NCI-H2196 (cell line): ENCODE measurements at regions not wholly inside any gene's neighbourhood (a gene's known extent, or its start where the extent isn't known, plus 50 kb on each side); places are given as distances from the start of the nearest gene placed in this dataset.

Experiments used
- DNase-seq: peaks from one replicate; lab custom pipeline; 2025; ENCODE audit not compliant: unreplicated experiment; lab: John Stamatoyannopoulos, UW

- DNase-seq: no peak
Observed at GRCh38 chr16:9296271-9296590, 204.8 kb downstream of the HAPSTR1 start.

DNA sequence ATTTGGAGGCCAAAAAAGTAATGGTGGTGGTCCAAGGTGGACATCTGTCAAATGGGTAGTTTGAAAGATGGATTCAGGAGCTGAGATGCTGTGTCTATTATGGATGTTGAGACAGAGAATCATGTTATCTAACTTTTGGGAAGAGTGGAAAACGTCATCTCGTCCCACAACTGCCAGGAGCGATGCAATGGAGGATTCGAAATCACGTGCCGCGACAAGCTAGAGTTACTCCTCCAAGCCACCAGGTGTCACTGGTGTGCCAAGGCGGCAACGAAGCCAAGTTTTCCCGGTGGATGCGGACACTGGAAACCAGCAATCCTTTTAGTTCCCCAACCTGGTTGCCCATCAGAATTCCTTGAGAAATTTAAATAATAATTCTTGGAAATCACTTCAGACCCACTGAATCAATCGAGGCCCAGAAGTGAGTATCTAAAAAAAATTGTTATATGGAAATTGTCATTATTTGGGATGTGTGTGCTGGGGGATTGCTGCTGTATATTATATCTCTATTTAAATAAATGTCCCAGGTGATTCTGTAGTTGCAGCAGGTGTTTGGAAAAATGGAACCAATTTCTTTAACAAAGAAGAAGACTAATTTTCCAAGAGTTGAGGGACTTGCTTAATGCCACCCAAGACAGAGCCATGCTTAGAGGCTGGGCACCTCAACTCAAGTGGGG, 206.1 kb downstream of the HAPSTR1 start:
- peak; percentile 15 for DNase-seq

DNA sequence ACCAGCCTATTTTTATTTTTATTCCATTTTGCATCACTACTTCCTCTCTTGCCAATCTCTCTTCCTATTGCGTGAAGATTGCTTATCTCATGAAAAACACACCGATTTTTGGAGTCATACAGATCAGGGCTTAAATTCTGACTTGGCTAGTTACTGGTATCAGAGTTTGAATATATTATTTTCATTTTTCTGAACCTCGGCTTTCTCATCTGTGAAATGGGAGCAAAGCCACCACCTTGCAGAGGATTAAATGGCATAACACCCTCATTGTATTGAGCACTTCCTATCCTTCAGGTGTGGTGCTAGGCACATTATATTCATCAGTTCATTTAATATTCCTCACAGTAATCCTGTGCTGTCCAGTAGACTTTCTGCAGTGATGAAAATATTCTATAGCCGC, 208.8 kb downstream of the HAPSTR1 start:
- no peak for DNase-seq

GRCh38 chr16:9302072-9302471, 210.6 kb downstream of the HAPSTR1 start:
- no peak for DNase-seq

DNA sequence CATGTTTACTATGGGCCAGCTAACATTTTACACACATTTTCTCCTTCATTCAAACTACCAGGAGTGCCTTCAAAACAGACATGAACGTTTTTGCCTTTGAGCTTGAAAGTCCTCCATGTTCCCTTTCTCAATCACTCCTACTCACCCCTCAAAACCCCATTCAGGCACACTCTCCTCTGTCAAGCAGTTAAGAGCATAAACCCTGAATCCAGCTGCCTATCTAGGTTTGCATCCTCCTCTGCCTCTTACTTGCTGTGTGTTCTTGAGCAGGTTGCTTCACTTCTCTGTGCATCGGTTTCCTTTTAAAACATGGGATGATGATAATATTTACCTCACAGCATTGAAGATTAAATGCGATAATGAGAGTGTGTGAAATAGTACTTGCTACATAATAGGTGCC, 215.3 kb downstream of the HAPSTR1 start:
- no peak for DNase-seq

DNA sequence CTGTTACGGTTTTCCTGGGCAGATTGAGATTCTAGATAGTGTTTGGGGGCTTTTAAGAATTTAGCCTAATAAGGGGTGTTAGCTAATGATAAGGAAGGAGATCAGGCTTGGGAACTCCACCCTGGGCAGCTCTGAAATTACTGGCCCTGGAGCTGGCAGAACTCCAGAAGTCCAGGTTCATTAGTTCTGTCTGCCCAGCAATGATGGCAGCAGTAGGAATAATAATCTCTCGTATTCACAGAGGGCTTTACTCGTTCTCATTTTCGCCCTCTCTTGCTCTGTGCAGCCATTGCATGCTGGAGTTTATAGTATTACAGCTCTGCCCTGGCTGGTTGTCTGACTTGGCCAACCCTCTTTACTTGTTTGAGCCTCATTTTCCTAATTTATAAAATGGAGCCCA, 216.0 kb downstream of the HAPSTR1 start:
- no peak for DNase-seq

DNA sequence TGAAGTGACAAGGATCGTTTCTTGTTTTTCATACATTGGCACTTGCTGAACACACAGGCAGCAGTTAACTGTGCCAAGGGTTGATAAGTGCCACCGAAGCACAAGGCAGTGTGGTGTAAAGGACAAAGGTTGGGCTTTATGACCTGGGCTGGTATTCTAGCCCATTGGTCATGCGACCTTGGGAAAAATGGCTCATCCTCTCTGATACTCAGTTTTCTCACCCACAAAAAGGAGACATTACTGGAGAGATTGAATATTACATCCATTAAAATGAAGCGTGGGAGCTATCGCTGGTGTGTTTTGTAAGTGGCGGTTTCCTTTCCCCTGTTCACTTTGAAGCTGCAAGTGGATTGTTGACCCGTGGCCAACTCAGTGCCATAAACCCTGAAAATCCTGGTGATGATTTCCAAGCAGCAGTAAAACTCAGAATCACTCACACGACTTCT, 216.9 kb downstream of the HAPSTR1 start:
- no peak for DNase-seq

- DNase-seq: no peak
Observed at GRCh38 chr16:9308850-9309249, 217.4 kb downstream of the HAPSTR1 start.

DNA sequence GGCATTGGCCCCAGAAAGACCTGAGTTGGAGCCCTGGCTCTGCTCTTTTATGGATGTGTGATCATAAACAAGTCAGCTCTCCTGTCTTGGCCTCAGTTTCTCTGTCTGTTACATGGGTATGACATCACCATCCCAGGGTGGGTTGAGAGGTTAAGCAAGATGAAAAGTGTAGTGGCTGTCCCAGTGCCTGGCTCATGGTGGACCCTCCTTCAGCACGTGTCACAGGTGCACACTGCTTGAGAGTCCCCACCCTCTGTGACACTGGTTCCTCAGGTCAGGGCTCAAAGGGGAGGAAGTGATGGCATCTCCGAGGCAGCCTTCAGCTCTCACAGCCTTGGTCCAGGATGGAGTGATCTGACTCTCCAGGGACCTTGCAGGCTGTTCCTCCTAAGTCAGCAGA, 218.4 kb downstream of the HAPSTR1 start:
- no peak for DNase-seq

GRCh38 chr16:9311303-9311954, 220.0 kb downstream of the HAPSTR1 start:
- DNase-seq: no peak

GRCh38 chr16:9316008-9316407, 224.6 kb downstream of the HAPSTR1 start:
- DNase-seq: no peak

- no peak for DNase-seq
Observed at GRCh38 chr16:9316615-9317014, 225.2 kb downstream of the HAPSTR1 start.

DNA sequence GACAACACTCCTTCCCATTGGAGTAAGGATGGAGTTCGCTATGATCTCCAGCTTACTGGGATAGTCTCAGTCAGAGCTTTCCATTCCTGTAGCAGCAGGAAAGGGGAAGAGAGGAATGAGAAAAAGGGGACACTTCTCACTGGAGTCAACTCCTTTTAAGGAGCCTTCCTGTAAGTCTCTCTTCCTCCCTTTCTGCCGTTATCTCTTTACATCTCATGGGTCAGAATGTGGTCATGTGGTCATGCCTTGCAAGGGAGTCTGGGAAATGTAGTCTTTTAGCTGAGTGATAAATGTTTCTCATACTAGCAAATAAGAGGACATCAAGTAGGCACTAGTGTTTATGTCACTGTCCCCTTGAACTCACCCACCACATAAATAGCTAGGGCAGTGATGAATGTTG, 227.3 kb downstream of the HAPSTR1 start:
- no peak for DNase-seq

- no peak for DNase-seq
Observed at GRCh38 chr16:9322769-9323168, 231.3 kb downstream of the HAPSTR1 start.

DNA sequence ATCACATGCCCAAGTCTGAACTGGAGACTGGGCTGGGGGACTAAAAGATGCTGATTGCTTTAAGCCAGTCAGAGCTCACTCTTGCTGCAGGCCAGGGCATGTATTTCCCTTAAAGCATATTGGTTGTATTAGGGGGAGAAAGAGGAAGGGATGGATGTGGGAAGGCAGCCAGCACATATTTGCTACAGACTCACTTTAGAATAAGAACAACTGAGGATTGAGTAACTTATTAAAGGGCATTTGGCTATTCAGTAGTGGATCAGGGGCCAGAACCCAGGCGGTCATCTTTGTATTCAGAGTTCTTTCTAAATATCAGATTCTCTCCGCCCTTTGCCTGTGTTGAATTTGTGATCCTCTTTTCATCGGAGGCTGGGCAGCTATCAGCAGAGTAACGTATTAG, 231.7 kb downstream of the HAPSTR1 start:
- no peak for DNase-seq

GRCh38 chr16:9327253-9327652, 235.8 kb downstream of the HAPSTR1 start:
- DNase-seq: no peak

DNA sequence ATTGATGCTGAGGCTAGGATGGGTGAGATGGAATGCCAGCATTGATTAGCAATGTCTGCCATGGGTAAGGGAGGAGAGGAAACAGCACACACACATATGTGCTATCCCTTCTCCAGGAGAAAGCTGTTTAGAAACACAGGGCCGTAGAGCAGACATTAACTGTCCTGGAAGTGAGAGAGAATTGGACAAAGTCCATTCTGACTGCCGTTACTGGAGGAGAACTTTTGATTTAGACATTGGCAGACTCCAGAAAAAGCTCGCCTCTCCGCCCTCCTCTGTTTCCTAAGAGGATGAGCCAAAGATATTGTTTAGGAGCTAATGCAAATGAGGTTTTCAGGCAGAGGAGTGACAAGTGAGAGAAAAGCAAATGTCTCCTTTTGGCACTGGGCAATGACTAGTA, 237.0 kb downstream of the HAPSTR1 start:
- DNase-seq: no peak

DNA sequence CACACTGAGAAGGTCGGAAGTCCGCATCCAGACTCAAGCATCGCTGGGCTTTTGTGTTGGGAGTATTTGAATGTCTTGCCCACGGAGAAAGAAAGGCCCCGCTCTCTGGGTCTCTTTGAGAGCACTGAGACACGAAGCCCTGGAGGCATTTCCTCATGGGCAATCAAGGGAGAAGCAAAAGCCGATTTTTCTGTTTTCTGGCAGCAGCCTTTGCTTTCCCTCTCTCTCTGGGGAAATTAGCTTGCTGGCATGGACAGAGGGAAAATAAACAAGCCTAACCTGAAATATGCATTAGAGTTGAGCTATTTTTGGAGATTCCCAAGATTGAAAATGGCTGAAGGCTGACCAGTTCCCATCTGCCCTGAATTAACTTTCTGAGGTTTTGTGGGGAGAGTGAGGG, 238.7 kb downstream of the HAPSTR1 start:
- DNase-seq: no peak

DNA sequence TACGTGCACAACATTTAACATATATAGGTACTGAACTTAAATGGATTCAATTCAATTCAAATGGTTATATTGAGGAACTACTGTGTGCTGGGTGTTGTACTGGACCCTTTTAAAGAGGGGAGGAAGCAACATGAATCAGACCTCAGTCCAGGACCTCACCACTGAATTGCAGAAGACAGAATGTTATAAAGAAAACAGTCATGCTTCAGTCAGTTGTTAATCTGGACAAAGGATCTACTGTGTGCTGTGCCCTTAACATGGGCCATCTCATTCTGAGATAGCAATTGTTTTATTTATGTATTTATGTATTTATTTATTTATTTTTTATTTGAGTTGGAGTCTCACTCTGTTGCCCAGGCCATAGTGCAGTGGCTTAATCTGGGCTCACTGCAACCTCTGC, 240.1 kb downstream of the HAPSTR1 start:
- no peak for DNase-seq

DNA sequence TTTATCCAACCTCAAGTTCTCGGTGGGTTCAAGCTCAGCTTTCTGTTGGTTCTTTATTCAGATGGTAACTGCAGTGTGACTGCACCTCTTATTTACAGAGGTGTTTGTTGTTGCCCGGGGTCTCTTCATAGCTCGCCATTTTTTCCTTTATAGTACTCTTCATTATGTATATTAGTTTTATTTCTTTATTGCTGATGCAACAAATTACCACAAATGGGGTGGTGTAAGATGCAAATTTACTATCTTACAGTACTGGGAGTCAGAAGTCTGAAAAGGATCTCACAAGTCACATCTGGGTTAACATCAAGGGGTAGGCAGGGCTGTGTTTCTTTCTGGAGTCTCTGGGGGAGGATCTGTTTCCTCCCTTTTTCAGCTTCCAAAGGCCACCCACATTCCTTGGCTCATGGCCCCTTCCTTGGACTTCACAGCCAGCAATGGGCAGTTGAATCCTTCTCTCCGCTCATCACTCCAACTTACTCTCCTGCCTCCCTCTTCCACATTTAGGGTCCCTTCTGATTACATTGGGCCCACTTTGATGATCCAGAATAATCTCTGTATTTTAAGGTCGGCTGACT, 241.2 kb downstream of the HAPSTR1 start:
- no peak for DNase-seq

DNA sequence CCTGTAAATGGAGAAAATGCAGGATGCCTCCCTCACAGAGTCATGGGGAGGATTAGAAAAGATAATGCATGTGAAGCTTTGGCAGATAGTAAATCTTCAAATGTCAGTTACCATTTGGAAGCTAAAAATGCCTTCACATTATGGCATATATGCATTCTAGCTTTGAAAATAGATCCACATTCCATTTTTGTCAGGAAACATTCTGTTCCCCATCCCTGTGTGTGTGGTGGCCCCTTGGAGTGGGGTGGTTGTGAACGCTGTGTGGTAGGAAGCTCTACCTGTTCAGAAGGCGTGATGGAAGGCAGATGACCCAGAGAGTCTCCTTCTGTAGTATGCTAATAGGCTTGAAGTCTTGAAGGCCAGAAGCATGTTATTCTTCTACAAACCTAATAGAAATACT, 242.0 kb downstream of the HAPSTR1 start:
- DNase-seq: no peak

GRCh38 chr16:9334103-9334502, 242.7 kb downstream of the HAPSTR1 start:
- DNase-seq: no peak
